Loucy (cell line): ENCODE measurements at regions not wholly inside any gene's neighbourhood (a gene's known extent, or its start where the extent isn't known, plus 50 kb on each side); places are given as distances from the start of the nearest gene placed in this dataset.

Experiments
- H2AFZ ChIP-seq: fragments of 200-600 bp; sonication (generic); 2 replicates; pipeline ENCODE4 v1.6.0; 2016; ENCODE audit warnings: antibody characterized with exemption, mild to moderate bottlenecking, low read length, moderate library complexity
- H3F3A ChIP-seq: fragments of 200-600 bp; 2 replicates; pipeline ENCODE4 v1.6.0; 2016; ENCODE audit warnings: antibody characterized with exemption, low read depth, mild to moderate bottlenecking
- H3K27me3 ChIP-seq: fragments of 200-600 bp; sonication (generic); 2 replicates; pipeline ENCODE4 v1.6.1; 2014; ENCODE audit warnings: low read length, mild to moderate bottlenecking; ENCODE audit not compliant: insufficient read depth, poor library complexity, severe bottlenecking
- H3K36me3 ChIP-seq: fragments of 200-600 bp; sonication (generic); 2 replicates; pipeline ENCODE4 v1.6.1; 2016; ENCODE audit warnings: low read length; ENCODE audit not compliant: insufficient read depth
- H3K4me1 ChIP-seq: fragments of 200-600 bp; sonication (generic); 2 replicates; pipeline ENCODE4 v1.5.1; 2014; ENCODE audit warnings: low read length, mild to moderate bottlenecking; ENCODE audit not compliant: insufficient read depth, poor library complexity, severe bottlenecking
- H3K4me2 ChIP-seq: fragments of 200-600 bp; sonication (generic); 2 replicates; pipeline ENCODE4 v1.6.0; 2014; ENCODE audit warnings: antibody characterized with exemption, low read length, low read depth, mild to moderate bottlenecking; ENCODE audit not compliant: poor library complexity, severe bottlenecking
- H3K4me3 ChIP-seq: fragments of 200-600 bp; sonication (generic); 2 replicates; pipeline ENCODE4 v1.5.1; 2014; ENCODE audit warnings: low read length, mild to moderate bottlenecking, mixed read lengths; ENCODE audit not compliant: poor library complexity, severe bottlenecking
- H3K79me2 ChIP-seq: fragments of 200-600 bp; sonication (generic); 2 replicates; pipeline ENCODE4 v1.6.1; 2014; ENCODE audit warnings: low read length; ENCODE audit not compliant: insufficient read depth
- H3K9ac ChIP-seq: fragments of 200-600 bp; sonication (generic); 2 replicates; pipeline ENCODE4 v1.6.0; 2014; ENCODE audit warnings: mild to moderate bottlenecking, low read depth, low read length, moderate library complexity; ENCODE audit not compliant: poor library complexity, severe bottlenecking
- H3K9me2 ChIP-seq: fragments of 200-600 bp; sonication (generic); replicated peaks from 2 replicates; pipeline ENCODE4 v1.6.1; 2016; ENCODE audit warnings: low read depth, low read length, mixed read lengths
- H3K9me3 ChIP-seq: fragments of 200-600 bp; sonication (generic); 2 replicates; pipeline ENCODE4 v1.6.1; 2014; ENCODE audit warnings: mild to moderate bottlenecking, antibody characterized with exemption, low read length, low read depth; ENCODE audit not compliant: insufficient read depth
- H4K20me1 ChIP-seq: fragments of 200-600 bp; sonication (generic); 2 replicates; pipeline ENCODE4 v1.6.0; 2014; ENCODE audit warnings: antibody characterized with exemption, low read length, mild to moderate bottlenecking; ENCODE audit not compliant: insufficient read depth, poor library complexity, severe bottlenecking
- EZH2phosphoT487 ChIP-seq: fragments of 200-600 bp; IDR thresholded peaks from 2 replicates; pipeline ENCODE4 v1.6.1; 2018; ENCODE audit warnings: antibody characterized with exemption, mild to moderate bottlenecking, moderate library complexity, borderline replicate concordance
- TF ChIP-seq, protein P1 (sequence below): fragments of 200-600 bp; sonication (generic); conservative IDR thresholded peaks from 2 replicates; pipeline ENCODE4 v1.5.1; 2014; ENCODE audit warnings: mild to moderate bottlenecking, antibody characterized with exemption, low read length

DNA sequence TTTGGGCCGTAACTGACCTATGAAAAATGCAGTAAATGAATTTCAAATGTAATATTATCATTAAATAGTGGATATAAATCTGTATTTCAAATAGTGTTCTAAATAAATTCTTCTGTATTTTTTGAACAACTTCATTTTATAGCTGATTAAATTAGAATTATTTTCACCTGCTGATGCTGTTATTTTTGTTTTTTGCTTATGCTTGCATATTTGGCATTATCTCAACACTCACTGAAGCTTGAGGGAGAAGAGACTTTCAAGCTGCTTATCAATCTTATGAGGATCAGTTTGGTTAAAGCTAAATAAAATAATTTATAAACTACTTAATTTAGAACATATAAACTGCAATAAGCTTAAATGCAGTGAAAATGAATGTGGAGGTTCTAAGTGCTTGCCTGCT, 251.3 kb upstream of the PCDH9 start:
- no peaks in the 10 kb centered on the region for H3K27me3 ChIP-seq
- H3K9ac ChIP-seq: no peak overlapping the region
- no peaks in the 10 kb centered on the region for H3K79me2 ChIP-seq
- H3K4me1 ChIP-seq: no peaks in the 10 kb centered on the region
- H4K20me1 ChIP-seq: no peaks in the 10 kb centered on the region
- no peaks in the 10 kb centered on the region for H3K36me3 ChIP-seq
- no peaks in the 10 kb centered on the region for H3K9me2 ChIP-seq
- TF ChIP-seq, protein P1, sequence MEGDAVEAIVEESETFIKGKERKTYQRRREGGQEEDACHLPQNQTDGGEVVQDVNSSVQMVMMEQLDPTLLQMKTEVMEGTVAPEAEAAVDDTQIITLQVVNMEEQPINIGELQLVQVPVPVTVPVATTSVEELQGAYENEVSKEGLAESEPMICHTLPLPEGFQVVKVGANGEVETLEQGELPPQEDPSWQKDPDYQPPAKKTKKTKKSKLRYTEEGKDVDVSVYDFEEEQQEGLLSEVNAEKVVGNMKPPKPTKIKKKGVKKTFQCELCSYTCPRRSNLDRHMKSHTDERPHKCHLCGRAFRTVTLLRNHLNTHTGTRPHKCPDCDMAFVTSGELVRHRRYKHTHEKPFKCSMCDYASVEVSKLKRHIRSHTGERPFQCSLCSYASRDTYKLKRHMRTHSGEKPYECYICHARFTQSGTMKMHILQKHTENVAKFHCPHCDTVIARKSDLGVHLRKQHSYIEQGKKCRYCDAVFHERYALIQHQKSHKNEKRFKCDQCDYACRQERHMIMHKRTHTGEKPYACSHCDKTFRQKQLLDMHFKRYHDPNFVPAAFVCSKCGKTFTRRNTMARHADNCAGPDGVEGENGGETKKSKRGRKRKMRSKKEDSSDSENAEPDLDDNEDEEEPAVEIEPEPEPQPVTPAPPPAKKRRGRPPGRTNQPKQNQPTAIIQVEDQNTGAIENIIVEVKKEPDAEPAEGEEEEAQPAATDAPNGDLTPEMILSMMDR: no peak
- TF ChIP-seq EZH2phosphoT487: no peak
- H3F3A ChIP-seq: no peaks in the 10 kb centered on the region
- H3K4me3 ChIP-seq: no peak overlapping the region
- no peak overlapping the region for H3K4me2 ChIP-seq
- no peaks in the 10 kb centered on the region for H3K9me3 ChIP-seq
- no peak overlapping the region for H2AFZ ChIP-seq

DNA sequence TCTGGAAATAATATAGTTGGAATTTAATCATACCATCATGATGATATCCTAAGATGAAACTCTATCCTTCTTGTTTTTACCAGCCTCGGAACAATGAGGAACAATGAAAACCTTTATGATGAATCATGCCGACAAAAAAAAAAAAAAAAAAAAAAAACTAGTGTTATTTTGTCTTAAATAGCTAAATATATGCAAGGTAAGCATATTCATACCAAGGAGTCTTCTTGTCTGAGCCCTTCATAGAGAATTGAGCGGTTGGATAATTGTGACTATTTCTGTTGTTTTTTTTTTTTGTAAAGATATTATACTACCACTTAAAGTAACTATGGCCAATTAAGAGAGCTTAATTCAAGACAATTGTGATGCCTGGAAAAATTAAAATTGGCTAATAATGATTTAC, 244.0 kb upstream of the PCDH9 start:
- H4K20me1 ChIP-seq: no peaks in the 10 kb centered on the region
- no peak overlapping the region for H3K4me2 ChIP-seq
- TF ChIP-seq EZH2phosphoT487: no peak
- TF ChIP-seq, protein P1: no peak
- H3K79me2 ChIP-seq: no peaks in the 10 kb centered on the region
- no peaks in the 10 kb centered on the region for H3K9me3 ChIP-seq
- no peak overlapping the region for H3K9ac ChIP-seq
- H2AFZ ChIP-seq: no peak overlapping the region
- H3K9me2 ChIP-seq: no peaks in the 10 kb centered on the region
- H3F3A ChIP-seq: no peaks in the 10 kb centered on the region
- H3K36me3 ChIP-seq: no peaks in the 10 kb centered on the region
- H3K4me3 ChIP-seq: no peak overlapping the region
- H3K27me3 ChIP-seq: no peaks in the 10 kb centered on the region
- H3K4me1 ChIP-seq: no peaks in the 10 kb centered on the region

- Histone ChIP-seq H3K27me3 (no peaks in the 10 kb centered on the region), H3K36me3 (no peaks in the 10 kb centered on the region), H3K4me3 (no peak overlapping the region), H3K4me2 (no peak overlapping the region), H3K9ac (no peak overlapping the region), H3K9me3 (no peaks in the 10 kb centered on the region), H3F3A (no peaks in the 10 kb centered on the region), H3K4me1 (no peaks in the 10 kb centered on the region), H3K9me2 (no peaks in the 10 kb centered on the region), H4K20me1 (no peaks in the 10 kb centered on the region), H2AFZ (no peak overlapping the region), H3K79me2 (no peaks in the 10 kb centered on the region)
- TF ChIP-seq, protein P1: no peak
- no peak for TF ChIP-seq EZH2phosphoT487
Observed at GRCh38 chr13:67469623-67470022, 239.5 kb upstream of the PCDH9 start.
